GM12878 (cell line): ENCODE measurements at regions not wholly inside any gene's neighbourhood (a gene's known extent, or its start where the extent isn't known, plus 50 kb on each side); places are given as distances from the start of the nearest gene placed in this dataset.

ENCODE experiments used
- ATAC-seq: fragments of 200-7000 bp; cut with Tn5 transposase; 3 replicates; pipeline ENCODE4 v1.9.1; 2020; ENCODE audit warnings: mild to moderate bottlenecking, moderate library complexity
- BruUV-seq: library from RNA; stranded (reverse); fragments of 400-500 nt; replicated peaks from 2 replicates; lab custom pipeline; 2021; lab: Mats Ljungman, UMichigan
- CTCF ChIA-PET: fragments of 300-600 bp; sonication (Branson Sonifier 250); formaldehyde crosslinking; extraction: SDS; loops from one replicate; lab custom pipeline; 2021; ENCODE audit warnings: inconsistent platforms; lab: Yijun Ruan, JAX
- POLR2A ChIA-PET: fragments of 350-600 bp; formaldehyde crosslinking; extraction: SDS; loops from one replicate; lab custom pipeline; 2021; ENCODE audit warnings: inconsistent platforms; lab: Charles Lee
- RAD21 ChIA-PET: fragments of 300-600 bp; sonication (Branson Sonifier 250); formaldehyde crosslinking; loops from one replicate; lab custom pipeline; 2023; ENCODE audit warnings: antibody characterized with exemption; ENCODE audit not compliant: unreplicated experiment; lab: Charles Lee
- SMC1A ChIA-PET: fragments of 300-600 bp; sonication (Branson Sonifier 250); formaldehyde crosslinking; loops from one replicate; lab custom pipeline; 2023; ENCODE audit not compliant: unreplicated experiment, uncharacterized antibody; lab: Charles Lee
- DNase-seq: peaks from one replicate; pipeline ENCODE4 v3.0.0-alpha.2; 2011; ENCODE audit warnings: low read depth, low spot score
- FAIRE-seq: peaks from 3 replicates; lab custom pipeline; 2011; peaks lifted over from hg19 to GRCh38; lab: Jason Lieb, UNC
- H2AFZ ChIP-seq: 2 replicates; pipeline ENCODE4 v1.6.0; 2011; ENCODE audit warnings: low read depth, low read length, control low read depth; ENCODE audit not compliant: control insufficient read depth
- H3K27ac ChIP-seq: 2 replicates; pipeline ENCODE4 v1.5.1; 2011; ENCODE audit warnings: control low read depth; ENCODE audit not compliant: control insufficient read depth, insufficient read depth
- H3K27me3 ChIP-seq, 2 experiments: replicated peaks in 1 of 2; 2 replicates each; pipeline versions ENCODE4 v1.6.0 to v1.6.1; 2011; ENCODE audit warnings: low read length in 1 of 2; ENCODE audit not compliant: control insufficient read depth in 2 of 2, insufficient read depth in 2 of 2
- H3K36me3 ChIP-seq, 2 experiments: 2 replicates each; pipeline ENCODE4 v1.5.1; 2011; ENCODE audit warnings: low read length in 1 of 2; ENCODE audit not compliant: control insufficient read depth in 2 of 2, insufficient read depth in 2 of 2
- H3K4me1 ChIP-seq: 2 replicates; pipeline ENCODE4 v1.6.1; 2011; ENCODE audit warnings: mild to moderate bottlenecking, low read length, moderate library complexity, mixed read lengths; ENCODE audit not compliant: control insufficient read depth, insufficient read depth
- H3K4me2 ChIP-seq: 2 replicates; pipeline ENCODE4 v1.6.0; 2011; ENCODE audit warnings: control low read depth; ENCODE audit not compliant: control insufficient read depth, insufficient read depth
- H3K4me3 ChIP-seq: fragments of 200-600 bp; sonication (generic); 2 replicates; pipeline ENCODE4 v1.5.1; 2016
- H3K79me2 ChIP-seq: 2 replicates; pipeline ENCODE4 v1.6.0; 2011; ENCODE audit warnings: low read length; ENCODE audit not compliant: control insufficient read depth, insufficient read depth
- H3K9ac ChIP-seq: 2 replicates; pipeline ENCODE4 v1.8.0; 2011; ENCODE audit warnings: low read length, control low read depth, mixed read lengths; ENCODE audit not compliant: control insufficient read depth, insufficient read depth
- H3K9me3 ChIP-seq: replicated peaks from 3 replicates; pipeline ENCODE4 v1.5.1; 2011; ENCODE audit warnings: mild to moderate bottlenecking, low read length; ENCODE audit not compliant: control insufficient read depth, insufficient read depth
- H4K20me1 ChIP-seq: 2 replicates; pipeline ENCODE4 v1.6.0; 2011; ENCODE audit not compliant: control insufficient read depth, insufficient read depth
- ASH2L ChIP-seq: fragments of 300-600, 200-600 bp; sonication (generic); IDR thresholded peaks from 2 replicates; pipeline ENCODE4 v1.6.1; 2017; ENCODE audit warnings: low read depth, mild to moderate bottlenecking, borderline replicate concordance
- BMI1 ChIP-seq: fragments of 450-650 bp; IDR thresholded peaks from 2 replicates; pipeline ENCODE4 v1.6.1; 2016; ENCODE audit warnings: mild to moderate bottlenecking, moderate library complexity, borderline replicate concordance
- CEBPB ChIP-seq, 2 experiments: fragments of 150-350 bp in 1 of 2; IDR thresholded peaks; 2 replicates each; pipeline ENCODE4 v1.6.1; 2012 to 2014; ENCODE audit warnings: low read depth in 2 of 2, low read length in 2 of 2, borderline replicate concordance in 1 of 2, inconsistent platforms in 1 of 2
- JUND ChIP-seq: IDR thresholded peaks from 2 replicates; pipeline ENCODE4 v1.6.1; 2012; ENCODE audit warnings: low read depth, mild to moderate bottlenecking, low read length, improper control_type of control experiment, moderate library complexity
- MEF2A ChIP-seq: IDR thresholded peaks from 2 replicates; pipeline ENCODE4 v1.6.1; 2011; ENCODE audit warnings: low read depth, mild to moderate bottlenecking, low read length, moderate library complexity; ENCODE audit not compliant: insufficient read depth
- NFXL1 ChIP-seq: fragments of 450-650 bp; IDR thresholded peaks from 2 replicates; pipeline ENCODE4 v1.6.1; 2017; ENCODE audit warnings: antibody characterized with exemption, mild to moderate bottlenecking, borderline replicate concordance
- NFYA ChIP-seq: IDR thresholded peaks from 2 replicates; pipeline ENCODE4 v1.6.1; 2011; ENCODE audit warnings: low read depth, mild to moderate bottlenecking, low read length, improper control_type of control experiment, borderline replicate concordance
- PKNOX1 ChIP-seq: fragments of 450-650 bp; IDR thresholded peaks from 2 replicates; pipeline ENCODE4 v1.6.1; 2016; ENCODE audit warnings: mild to moderate bottlenecking
- PML ChIP-seq: IDR thresholded peaks from 2 replicates; pipeline ENCODE4 v1.6.1; 2012; ENCODE audit warnings: low read length, inconsistent platforms
- SRF ChIP-seq, 2 experiments: IDR thresholded peaks; 2 replicates each; pipeline ENCODE4 v1.6.1; 2011; ENCODE audit warnings: low read depth in 2 of 2, low read length in 2 of 2, mild to moderate bottlenecking in 1 of 2, moderate library complexity in 1 of 2
- WRNIP1 ChIP-seq: IDR thresholded peaks from 2 replicates; pipeline ENCODE4 v1.6.1; 2011; ENCODE audit warnings: low read depth, low read length, improper control_type of control experiment, borderline replicate concordance
- WGBS: methylation state at CpG from one replicate; pipeline ENCODE4 v1.1.6; 2016; ENCODE audit warnings: low lambda C conversion rate; ENCODE audit not compliant: insufficient replicate concordance, insufficient coverage; ENCODE audit errors: missing lambda C conversion rate; 5-methylcytosine and 5-hydroxymethylcytosine counted together
- in situ Hi-C: fragments of 300-500 bp; cut with MboI; formaldehyde crosslinking; loops from 9 replicates; pipeline ENCODE4 v1.14.3; 2018; ENCODE audit warnings: mixed read lengths
- intact Hi-C: fragments of 100-400 bp; cut with micrococcal nuclease; formaldehyde crosslinking; loops from one replicate; pipeline ENCODE4 v1.14.2; 2022; ENCODE audit not compliant: unreplicated experiment
- TF ChIP-seq, protein P1 (sequence below): fragments of 450-650 bp; IDR thresholded peaks from 2 replicates; pipeline ENCODE4 v1.6.1; 2016; ENCODE audit warnings: mild to moderate bottlenecking, moderate library complexity, borderline replicate concordance
- TF ChIP-seq, protein P2 (sequence below): IDR thresholded peaks from 2 replicates; pipeline ENCODE4 v1.6.1; 2012; ENCODE audit warnings: low read depth, low read length, improper control_type of control experiment
- TF ChIP-seq, protein P3 (sequence below): IDR thresholded peaks from 2 replicates; pipeline ENCODE4 v1.6.1; 2011; ENCODE audit warnings: mild to moderate bottlenecking, low read depth, low read length, moderate library complexity; ENCODE audit not compliant: insufficient replicate concordance

DNA sequence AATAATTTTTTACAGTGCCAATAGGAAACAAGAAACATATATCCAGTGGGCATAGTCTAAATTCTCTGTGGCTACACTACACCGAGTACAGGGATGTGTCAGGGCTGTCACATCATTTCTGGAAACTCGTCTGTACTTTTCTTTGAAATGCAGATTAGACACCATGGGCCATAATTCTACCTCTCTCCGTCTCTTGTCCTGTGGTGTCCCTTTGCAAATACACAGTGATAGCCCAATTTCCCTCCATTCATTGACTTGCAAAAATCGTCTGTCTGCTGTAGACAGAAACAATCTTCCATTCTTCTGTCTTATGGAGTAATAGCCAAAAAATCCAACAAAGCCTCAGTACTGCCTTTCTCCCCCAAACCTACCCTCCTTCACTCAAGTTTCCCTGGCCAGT, 487.1 kb upstream of the ANO3 start (continued):
- TF ChIP-seq, protein P1, sequence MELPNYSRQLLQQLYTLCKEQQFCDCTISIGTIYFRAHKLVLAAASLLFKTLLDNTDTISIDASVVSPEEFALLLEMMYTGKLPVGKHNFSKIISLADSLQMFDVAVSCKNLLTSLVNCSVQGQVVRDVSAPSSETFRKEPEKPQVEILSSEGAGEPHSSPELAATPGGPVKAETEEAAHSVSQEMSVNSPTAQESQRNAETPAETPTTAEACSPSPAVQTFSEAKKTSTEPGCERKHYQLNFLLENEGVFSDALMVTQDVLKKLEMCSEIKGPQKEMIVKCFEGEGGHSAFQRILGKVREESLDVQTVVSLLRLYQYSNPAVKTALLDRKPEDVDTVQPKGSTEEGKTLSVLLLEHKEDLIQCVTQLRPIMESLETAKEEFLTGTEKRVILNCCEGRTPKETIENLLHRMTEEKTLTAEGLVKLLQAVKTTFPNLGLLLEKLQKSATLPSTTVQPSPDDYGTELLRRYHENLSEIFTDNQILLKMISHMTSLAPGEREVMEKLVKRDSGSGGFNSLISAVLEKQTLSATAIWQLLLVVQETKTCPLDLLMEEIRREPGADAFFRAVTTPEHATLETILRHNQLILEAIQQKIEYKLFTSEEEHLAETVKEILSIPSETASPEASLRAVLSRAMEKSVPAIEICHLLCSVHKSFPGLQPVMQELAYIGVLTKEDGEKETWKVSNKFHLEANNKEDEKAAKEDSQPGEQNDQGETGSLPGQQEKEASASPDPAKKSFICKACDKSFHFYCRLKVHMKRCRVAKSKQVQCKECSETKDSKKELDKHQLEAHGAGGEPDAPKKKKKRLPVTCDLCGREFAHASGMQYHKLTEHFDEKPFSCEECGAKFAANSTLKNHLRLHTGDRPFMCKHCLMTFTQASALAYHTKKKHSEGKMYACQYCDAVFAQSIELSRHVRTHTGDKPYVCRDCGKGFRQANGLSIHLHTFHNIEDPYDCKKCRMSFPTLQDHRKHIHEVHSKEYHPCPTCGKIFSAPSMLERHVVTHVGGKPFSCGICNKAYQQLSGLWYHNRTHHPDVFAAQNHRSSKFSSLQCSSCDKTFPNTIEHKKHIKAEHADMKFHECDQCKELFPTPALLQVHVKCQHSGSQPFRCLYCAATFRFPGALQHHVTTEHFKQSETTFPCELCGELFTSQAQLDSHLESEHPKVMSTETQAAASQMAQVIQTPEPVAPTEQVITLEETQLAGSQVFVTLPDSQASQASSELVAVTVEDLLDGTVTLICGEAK: no peak
- no peak for TF ChIP-seq CEBPB (IDR thresholded peaks at IDR 0.05; ENCODE audit: borderline replicate concordance in 1 of 2, low read depth in 2 of 2, low read length in 2 of 2)
- TF ChIP-seq, protein P2, sequence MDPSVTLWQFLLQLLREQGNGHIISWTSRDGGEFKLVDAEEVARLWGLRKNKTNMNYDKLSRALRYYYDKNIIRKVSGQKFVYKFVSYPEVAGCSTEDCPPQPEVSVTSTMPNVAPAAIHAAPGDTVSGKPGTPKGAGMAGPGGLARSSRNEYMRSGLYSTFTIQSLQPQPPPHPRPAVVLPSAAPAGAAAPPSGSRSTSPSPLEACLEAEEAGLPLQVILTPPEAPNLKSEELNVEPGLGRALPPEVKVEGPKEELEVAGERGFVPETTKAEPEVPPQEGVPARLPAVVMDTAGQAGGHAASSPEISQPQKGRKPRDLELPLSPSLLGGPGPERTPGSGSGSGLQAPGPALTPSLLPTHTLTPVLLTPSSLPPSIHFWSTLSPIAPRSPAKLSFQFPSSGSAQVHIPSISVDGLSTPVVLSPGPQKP: no peak

- no peaks in the 10 kb centered on the region for H4K20me1 ChIP-seq
- ATAC-seq: no peak
- WGBS: 58% methylated on average over 4 of the region's 4 CpGs
- in situ Hi-C loops: no loop called here
- no TSS peak for BruUV-seq
- H3K4me3 ChIP-seq: no peak overlapping the region
- no peaks in the 10 kb centered on the region for H3K79me2 ChIP-seq
- H3K4me1 ChIP-seq: no peaks in the 10 kb centered on the region
- no peak overlapping the region for H3K4me2 ChIP-seq
- RAD21 ChIA-PET: no interaction called here
- no peak for DNase-seq
- POLR2A ChIA-PET: no interaction called here
- TF ChIP-seq SRF (IDR thresholded peaks at IDR 0.05; ENCODE audit: low read depth in 2 of 2, low read length in 2 of 2) (no peak), ASH2L (no peak), BMI1 (no peak), NFYA (no peak), NFXL1 (no peak), PKNOX1 (no peak), MEF2A (no peak), JUND (no peak), PML (no peak), WRNIP1 (no peak)
- TF ChIP-seq, protein P3, sequence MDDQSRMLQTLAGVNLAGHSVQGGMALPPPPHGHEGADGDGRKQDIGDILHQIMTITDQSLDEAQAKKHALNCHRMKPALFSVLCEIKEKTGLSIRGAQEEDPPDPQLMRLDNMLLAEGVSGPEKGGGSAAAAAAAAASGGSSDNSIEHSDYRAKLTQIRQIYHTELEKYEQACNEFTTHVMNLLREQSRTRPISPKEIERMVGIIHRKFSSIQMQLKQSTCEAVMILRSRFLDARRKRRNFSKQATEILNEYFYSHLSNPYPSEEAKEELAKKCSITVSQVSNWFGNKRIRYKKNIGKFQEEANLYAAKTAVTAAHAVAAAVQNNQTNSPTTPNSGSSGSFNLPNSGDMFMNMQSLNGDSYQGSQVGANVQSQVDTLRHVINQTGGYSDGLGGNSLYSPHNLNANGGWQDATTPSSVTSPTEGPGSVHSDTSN: no peak
- H2AFZ ChIP-seq: no peak overlapping the region
- no peaks in the 10 kb centered on the region for H3K9me3 ChIP-seq
- SMC1A ChIA-PET: no interaction called here
- CTCF ChIA-PET: no interaction called here
- no peak for FAIRE-seq
- intact Hi-C loops: no loop called here
- H3K27ac ChIP-seq: no peak overlapping the region
- H3K9ac ChIP-seq: no peak overlapping the region
- H3K27me3 ChIP-seq: no peaks in the 10 kb centered on the region
- no peaks in the 10 kb centered on the region for H3K36me3 ChIP-seq
Measured at GRCh38 chr11:25855916-25856315, 476.0 kb upstream of the ANO3 start.
